ENCODE measurements at regions not wholly inside any gene's neighbourhood (a gene's known extent, or its start where the extent isn't known, plus 50 kb on each side); places are given as distances from the start of the nearest gene placed in this dataset.

DNA sequence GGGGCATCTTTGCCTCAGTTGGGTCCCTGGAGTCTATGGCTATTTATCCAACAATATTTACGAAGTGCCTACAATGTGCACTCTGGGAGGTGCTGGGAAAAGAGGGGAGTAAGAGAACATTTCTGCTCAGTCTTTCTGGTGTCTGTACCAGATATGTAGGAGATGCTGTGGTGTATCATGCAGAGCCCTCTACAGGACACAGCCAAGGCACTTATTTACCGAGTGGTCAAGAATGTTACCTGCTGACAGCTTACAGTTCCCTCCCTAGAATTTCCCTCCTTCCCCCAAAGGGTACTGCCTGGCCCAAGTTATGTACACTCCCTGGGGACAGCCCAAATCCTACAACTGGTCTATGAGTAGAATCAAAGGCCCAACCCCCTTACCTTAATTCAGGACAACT lies 177.7 kb downstream of the C1orf94 start:
- Histone ChIP-seq H3K4me1 (no peaks in the 10 kb centered on the region), H3K27me3 (peaks cover 0 to 39% (median 25%) of the 10 kb centered on the region in 7 donors), H3K36me3 (no peaks in the 10 kb centered on the region), H3K9me3 (no peaks in the 10 kb centered on the region), H3K27ac (no peak overlapping the region), H3K4me3 (no peak overlapping the region)
- ATAC-seq (no peak), DNase-seq (no peak)
- intact Hi-C loops (cut with DNase I): no loop called here
- 47 to 57% methylated on average over 2 of the region's 2 CpGs for WGBS, 2 donors
- no peak for TF ChIP-seq CTCF (IDR thresholded peaks at IDR 0.05)

DNA sequence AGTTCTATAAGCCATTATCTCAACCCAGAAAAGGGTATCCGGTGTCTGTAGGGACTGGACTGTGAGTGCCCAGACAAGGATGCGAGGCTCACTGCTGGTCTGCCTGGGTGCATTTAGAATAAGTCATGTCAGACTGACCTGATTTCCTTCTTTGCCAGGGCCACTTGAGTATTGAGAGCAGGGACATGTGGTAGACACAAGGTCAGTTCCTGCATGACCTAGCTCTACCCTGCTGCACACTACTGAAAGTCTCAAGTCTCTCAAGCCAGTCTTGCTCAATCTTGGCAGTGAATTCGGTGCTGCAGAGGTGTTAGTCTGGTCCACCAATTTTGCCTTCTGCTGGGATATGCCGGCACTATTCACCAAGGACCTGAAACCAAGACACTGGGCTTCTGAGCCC lies 180.1 kb downstream of the C1orf94 start:
- Histone ChIP-seq H3K4me3 (no peak overlapping the region), H3K27ac (no peak overlapping the region), H3K27me3 (peaks cover 0 to 37% (median 25%) of the 10 kb centered on the region in 7 donors), H3K36me3 (no peaks in the 10 kb centered on the region), H3K9me3 (no peaks in the 10 kb centered on the region), H3K4me1 (no peaks in the 10 kb centered on the region)
- 81 to 82% methylated on average over 4 of the region's 4 CpGs for WGBS, 2 donors
- no peak for TF ChIP-seq CTCF (IDR thresholded peaks at IDR 0.05)
- DNase-seq: no peak
- intact Hi-C loops (cut with DNase I): no loop called here
- ATAC-seq: no peak

- ATAC-seq: no peak
These were observed 181.9 kb downstream of the C1orf94 start for GRCh38 chr1:34358636-34359035.

GRCh38 chr1:34359411-34359810 lies 182.7 kb downstream of the C1orf94 start:
- Histone ChIP-seq H3K27me3 (peaks cover 0 to 37% (median 25%) of the 10 kb centered on the region in 7 donors), H3K4me1 (no peaks in the 10 kb centered on the region), H3K27ac (no peak overlapping the region), H3K9me3 (no peaks in the 10 kb centered on the region), H3K36me3 (no peaks in the 10 kb centered on the region), H3K4me3 (no peak overlapping the region)
- no peak for ATAC-seq
- intact Hi-C loops (cut with DNase I): no loop called here
- TF ChIP-seq CTCF (IDR thresholded peaks at IDR 0.05): no peak
- 92 to 93% methylated on average over 4 of the region's 4 CpGs for WGBS, 2 donors
- DNase-seq: no peak

More at GRCh38 chr1:34358636-34359035, 181.9 kb downstream of the C1orf94 start:
- Histone ChIP-seq H3K36me3 (no peaks in the 10 kb centered on the region), H3K4me1 (no peaks in the 10 kb centered on the region), H3K27ac (no peak overlapping the region), H3K9me3 (no peaks in the 10 kb centered on the region), H3K27me3 (peaks cover 0 to 37% (median 25%) of the 10 kb centered on the region in 7 donors), H3K4me3 (no peak overlapping the region)
- TF ChIP-seq CTCF (IDR thresholded peaks at IDR 0.05): no peak
- intact Hi-C loops (cut with DNase I): no loop called here
- DNase-seq: no peak
- 54% methylated on average over 2 of the region's 2 CpGs for WGBS, 2 donors
